Calu3 (cell line): ENCODE measurements at regions not wholly inside any gene's neighbourhood (a gene's known extent, or its start where the extent isn't known, plus 50 kb on each side); places are given as distances from the start of the nearest gene placed in this dataset.

Experiments used
- BruUV-seq: library from RNA; stranded (reverse); fragments of 400-500 nt; replicated peaks from 2 replicates; lab custom pipeline; 2021; lab: Mats Ljungman, UMichigan
- CTCF ChIA-PET: fragments of 300-600 bp; sonication (Branson Sonifier 250); formaldehyde crosslinking; loops from one replicate; lab custom pipeline; 2022; ENCODE audit warnings: antibody characterized with exemption; lab: Charles Lee
- DNase-seq: peaks from one replicate; pipeline ENCODE4 v3.0.0; 2022
- H3K27ac Mint-ChIP-seq: one replicate; pipeline ENCODE4 v1.8.0; 2022; ENCODE audit warnings: mixed read lengths; ENCODE audit not compliant: unreplicated experiment
- H3K27me3 Mint-ChIP-seq: one replicate; pipeline ENCODE4 v1.8.0; 2022; ENCODE audit warnings: mixed read lengths; ENCODE audit not compliant: unreplicated experiment
- H3K36me3 Mint-ChIP-seq: one replicate; pipeline ENCODE4 v1.8.0; 2022; ENCODE audit warnings: mild to moderate bottlenecking, moderate library complexity, mixed read lengths; ENCODE audit not compliant: insufficient read depth, unreplicated experiment
- H3K4me1 Mint-ChIP-seq: one replicate; pipeline ENCODE4 v1.8.0; 2022; ENCODE audit warnings: mild to moderate bottlenecking, low read depth, mixed read lengths; ENCODE audit not compliant: unreplicated experiment
- H3K4me3 Mint-ChIP-seq: one replicate; pipeline ENCODE4 v1.8.0; 2022; ENCODE audit warnings: mild to moderate bottlenecking, low read depth, moderate library complexity, mixed read lengths; ENCODE audit not compliant: unreplicated experiment
- H3K9me3 Mint-ChIP-seq: one replicate; pipeline ENCODE4 v1.8.0; 2022; ENCODE audit warnings: low read depth, mixed read lengths; ENCODE audit not compliant: unreplicated experiment
- intact Hi-C: fragments of 100-400 bp; cut with micrococcal nuclease; formaldehyde crosslinking; loops from one replicate; pipeline ENCODE4 v1.10.0; 2022; ENCODE audit not compliant: unreplicated experiment
- TF ChIP-seq, protein P1 (sequence below): fragments of 200-600 bp; IDR thresholded peaks from one replicate; pipeline ENCODE4 v1.8.0; 2022; ENCODE audit warnings: antibody characterized with exemption; ENCODE audit not compliant: unreplicated experiment

DNA sequence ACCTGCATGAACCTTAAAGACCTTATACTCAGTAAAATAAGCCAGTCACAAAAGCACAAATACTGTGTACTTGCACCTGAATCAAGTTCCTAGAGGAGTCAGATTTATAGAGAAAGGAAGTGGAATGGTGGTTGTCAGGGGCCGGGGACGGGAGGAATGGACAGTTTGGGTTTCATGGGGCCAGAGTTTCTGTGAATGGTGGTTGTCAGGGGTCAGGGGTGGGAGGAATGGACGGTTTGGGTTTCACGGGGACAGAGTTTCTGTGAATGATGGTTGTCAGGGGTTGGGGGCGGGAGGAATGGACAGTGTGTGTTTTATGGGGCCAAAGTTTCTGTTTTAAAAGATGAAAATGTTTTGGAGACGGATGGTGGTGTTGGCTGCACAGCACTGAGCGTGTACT lies 260.0 kb upstream of the MKI67 start:
- BruUV-seq: no TSS peak
- CTCF ChIA-PET: no interaction called here
- Mint-ChIP-seq H3K9me3 (peaks cover 12% of the 10 kb centered on the region), H3K27me3 (no peaks in the 10 kb centered on the region), H3K27ac (no peak overlapping the region), H3K36me3 (no peaks in the 10 kb centered on the region), H3K4me1 (no peaks in the 10 kb centered on the region), H3K4me3 (no peak overlapping the region)
- intact Hi-C loops: no loop called here
- TF ChIP-seq, protein P1, sequence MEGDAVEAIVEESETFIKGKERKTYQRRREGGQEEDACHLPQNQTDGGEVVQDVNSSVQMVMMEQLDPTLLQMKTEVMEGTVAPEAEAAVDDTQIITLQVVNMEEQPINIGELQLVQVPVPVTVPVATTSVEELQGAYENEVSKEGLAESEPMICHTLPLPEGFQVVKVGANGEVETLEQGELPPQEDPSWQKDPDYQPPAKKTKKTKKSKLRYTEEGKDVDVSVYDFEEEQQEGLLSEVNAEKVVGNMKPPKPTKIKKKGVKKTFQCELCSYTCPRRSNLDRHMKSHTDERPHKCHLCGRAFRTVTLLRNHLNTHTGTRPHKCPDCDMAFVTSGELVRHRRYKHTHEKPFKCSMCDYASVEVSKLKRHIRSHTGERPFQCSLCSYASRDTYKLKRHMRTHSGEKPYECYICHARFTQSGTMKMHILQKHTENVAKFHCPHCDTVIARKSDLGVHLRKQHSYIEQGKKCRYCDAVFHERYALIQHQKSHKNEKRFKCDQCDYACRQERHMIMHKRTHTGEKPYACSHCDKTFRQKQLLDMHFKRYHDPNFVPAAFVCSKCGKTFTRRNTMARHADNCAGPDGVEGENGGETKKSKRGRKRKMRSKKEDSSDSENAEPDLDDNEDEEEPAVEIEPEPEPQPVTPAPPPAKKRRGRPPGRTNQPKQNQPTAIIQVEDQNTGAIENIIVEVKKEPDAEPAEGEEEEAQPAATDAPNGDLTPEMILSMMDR: no peak
- DNase-seq: no peak

GRCh38 chr10:128386816-128387604 lies 260.8 kb upstream of the MKI67 start:
- peaks cover 14% of the 10 kb centered on the region for H3K9me3 Mint-ChIP-seq
- no peak overlapping the region for H3K27ac Mint-ChIP-seq
- DNase-seq: no peak
- BruUV-seq: no TSS peak
- H3K4me3 Mint-ChIP-seq: no peak overlapping the region
- TF ChIP-seq, protein P1: no peak
- H3K36me3 Mint-ChIP-seq: no peaks in the 10 kb centered on the region
- H3K27me3 Mint-ChIP-seq: no peaks in the 10 kb centered on the region
- no peaks in the 10 kb centered on the region for H3K4me1 Mint-ChIP-seq
- intact Hi-C loops: no loop called here
- CTCF ChIA-PET: no interaction called here

GRCh38 chr10:128390596-128390995 lies 264.4 kb upstream of the MKI67 start:
- CTCF ChIA-PET: no interaction called here
- no peak for DNase-seq
- no peaks in the 10 kb centered on the region for H3K27me3 Mint-ChIP-seq
- BruUV-seq: no TSS peak
- peaks cover 6% of the 10 kb centered on the region for H3K9me3 Mint-ChIP-seq
- no peak overlapping the region for H3K4me3 Mint-ChIP-seq
- intact Hi-C loops: no loop called here
- no peak overlapping the region for H3K27ac Mint-ChIP-seq
- TF ChIP-seq, protein P1: no peak
- no peaks in the 10 kb centered on the region for H3K4me1 Mint-ChIP-seq
- no peaks in the 10 kb centered on the region for H3K36me3 Mint-ChIP-seq

GRCh38 chr10:128393546-128393945 lies 267.3 kb upstream of the MKI67 start:
- no peak for DNase-seq
- BruUV-seq: no TSS peak
- CTCF ChIA-PET: no interaction called here
- H3K4me1 Mint-ChIP-seq: no peaks in the 10 kb centered on the region
- no peaks in the 10 kb centered on the region for H3K27me3 Mint-ChIP-seq
- no peaks in the 10 kb centered on the region for H3K36me3 Mint-ChIP-seq
- TF ChIP-seq, protein P1: no peak
- H3K9me3 Mint-ChIP-seq: peaks cover 8% of the 10 kb centered on the region
- no peak overlapping the region for H3K27ac Mint-ChIP-seq
- H3K4me3 Mint-ChIP-seq: no peak overlapping the region
- intact Hi-C loops: no loop called here
